Astrocyte (in vitro differentiated cells and primary cell): ENCODE measurements at regions not wholly inside any gene's neighbourhood (a gene's known extent, or its start where the extent isn't known, plus 50 kb on each side); places are given as distances from the start of the nearest gene placed in this dataset.

Experiments used
- DNase-seq: peaks from one replicate; pipeline ENCODE4 v3.0.0-alpha.2; 2010; ENCODE audit warnings: low read depth
- FAIRE-seq: peaks from 2 replicates; lab custom pipeline; 2011; peaks lifted over from hg19 to GRCh38; lab: Jason Lieb, UNC
- H2AFZ ChIP-seq: 2 replicates; pipeline ENCODE4 v1.6.0; 2012; ENCODE audit warnings: low read depth, low read length, inconsistent platforms
- H3K27ac ChIP-seq: 2 replicates; pipeline ENCODE4 v1.5.1; 2011; ENCODE audit warnings: low read depth, low read length, inconsistent platforms
- H3K27me3 ChIP-seq: 2 replicates; pipeline ENCODE4 v1.6.0; 2011; ENCODE audit warnings: low read length, inconsistent platforms; ENCODE audit not compliant: insufficient read depth
- H3K36me3 ChIP-seq: 2 replicates; pipeline ENCODE4 v1.5.1; 2011; ENCODE audit warnings: low read length, inconsistent platforms; ENCODE audit not compliant: insufficient read depth
- H3K4me1 ChIP-seq: 2 replicates; pipeline ENCODE4 v1.5.1; 2011; ENCODE audit warnings: low read length, inconsistent platforms; ENCODE audit not compliant: insufficient read depth
- H3K4me2 ChIP-seq: 2 replicates; pipeline ENCODE4 v1.6.0; 2012; ENCODE audit warnings: low read length, inconsistent platforms
- H3K4me3 ChIP-seq: 2 replicates; pipeline ENCODE4 v1.5.1; 2011; ENCODE audit warnings: low read depth, mild to moderate bottlenecking, low read length, inconsistent platforms; ENCODE audit not compliant: insufficient read depth
- H3K79me2 ChIP-seq: 2 replicates; pipeline ENCODE4 v1.6.0; 2012; ENCODE audit warnings: mild to moderate bottlenecking, low read length, inconsistent platforms; ENCODE audit not compliant: insufficient read depth
- H3K9ac ChIP-seq: 2 replicates; pipeline ENCODE4 v1.6.0; 2012; ENCODE audit warnings: mild to moderate bottlenecking, low read length, inconsistent platforms
- H3K9me3 ChIP-seq: 2 replicates; pipeline ENCODE4 v1.5.1; 2012; ENCODE audit warnings: low read depth, mild to moderate bottlenecking, low read length, inconsistent platforms; ENCODE audit not compliant: insufficient read depth
- H4K20me1 ChIP-seq: 2 replicates; pipeline ENCODE4 v1.6.0; 2012; ENCODE audit warnings: low read length, inconsistent platforms; ENCODE audit not compliant: insufficient read depth
- H3K27ac Mint-ChIP-seq: one replicate; pipeline ENCODE4 v1.8.0; 2021; ENCODE audit warnings: mild to moderate bottlenecking, mixed read lengths; ENCODE audit not compliant: unreplicated experiment
- H3K27me3 Mint-ChIP-seq: one replicate; pipeline ENCODE4 v1.8.0; 2021; ENCODE audit warnings: low read depth, mixed read lengths; ENCODE audit not compliant: unreplicated experiment
- H3K36me3 Mint-ChIP-seq: one replicate; pipeline ENCODE4 v1.8.0; 2021; ENCODE audit warnings: low read depth, mixed read lengths; ENCODE audit not compliant: unreplicated experiment
- H3K4me1 Mint-ChIP-seq: one replicate; pipeline ENCODE4 v1.8.0; 2021; ENCODE audit warnings: low read depth, mixed read lengths; ENCODE audit not compliant: unreplicated experiment
- H3K4me3 Mint-ChIP-seq: one replicate; pipeline ENCODE4 v1.8.0; 2021; ENCODE audit warnings: mild to moderate bottlenecking, moderate library complexity, mixed read lengths; ENCODE audit not compliant: unreplicated experiment
- H3K9me3 Mint-ChIP-seq: one replicate; pipeline ENCODE4 v1.8.0; 2021; ENCODE audit warnings: mild to moderate bottlenecking, mixed read lengths; ENCODE audit not compliant: unreplicated experiment
- CTCF ChIP-seq: IDR thresholded peaks from 2 replicates; pipeline ENCODE4 v1.5.1; 2011; ENCODE audit warnings: low read depth, mild to moderate bottlenecking, inconsistent platforms, low read length, moderate library complexity; ENCODE audit not compliant: insufficient read depth
- EZH2 ChIP-seq: IDR thresholded peaks from 2 replicates; pipeline ENCODE4 v1.6.1; 2012; ENCODE audit warnings: mild to moderate bottlenecking, low read length, inconsistent platforms; ENCODE audit not compliant: insufficient read depth

DNA sequence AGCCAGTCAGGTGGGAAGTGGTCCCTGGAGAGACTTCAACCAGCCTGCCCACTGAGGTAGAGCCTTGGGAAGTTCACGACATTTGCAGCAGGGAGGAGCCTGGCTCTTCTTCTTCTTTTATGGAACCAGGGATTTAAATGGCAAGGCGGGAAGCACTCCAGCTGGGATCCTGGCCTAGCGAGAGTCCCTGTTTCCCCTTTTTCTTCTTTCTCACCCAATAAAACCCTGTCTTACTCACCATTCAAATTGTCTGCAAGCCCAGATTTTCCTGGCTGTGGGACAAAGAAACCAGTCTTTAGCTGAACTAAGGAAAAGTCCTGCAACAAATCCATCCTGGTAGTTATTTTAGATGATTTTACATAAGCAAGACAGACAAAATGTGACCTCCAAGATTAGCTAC, 503.7 kb downstream of the CDH10 start:
- Histone ChIP-seq H3K79me2 (no peaks in the 10 kb centered on the region), H3K9me3 (no peaks in the 10 kb centered on the region), H2AFZ (no peak overlapping the region), H3K4me2 (no peak overlapping the region), H3K27me3 (no peaks in the 10 kb centered on the region), H3K9ac (no peak overlapping the region), H3K4me1 (no peaks in the 10 kb centered on the region), H4K20me1 (no peaks in the 10 kb centered on the region), H3K27ac (no peak overlapping the region), H3K36me3 (no peaks in the 10 kb centered on the region), H3K4me3 (no peak overlapping the region)
- FAIRE-seq, result no peak
- Mint-ChIP-seq H3K36me3 (no peaks in the 10 kb centered on the region), H3K27me3 (no peaks in the 10 kb centered on the region), H3K4me3 (no peak overlapping the region), H3K4me1 (no peaks in the 10 kb centered on the region), H3K27ac (no peak overlapping the region), H3K9me3 (no peaks in the 10 kb centered on the region)
- no peak for TF ChIP-seq CTCF
- no peak for TF ChIP-seq EZH2
- DNase-seq, result no peak

DNA sequence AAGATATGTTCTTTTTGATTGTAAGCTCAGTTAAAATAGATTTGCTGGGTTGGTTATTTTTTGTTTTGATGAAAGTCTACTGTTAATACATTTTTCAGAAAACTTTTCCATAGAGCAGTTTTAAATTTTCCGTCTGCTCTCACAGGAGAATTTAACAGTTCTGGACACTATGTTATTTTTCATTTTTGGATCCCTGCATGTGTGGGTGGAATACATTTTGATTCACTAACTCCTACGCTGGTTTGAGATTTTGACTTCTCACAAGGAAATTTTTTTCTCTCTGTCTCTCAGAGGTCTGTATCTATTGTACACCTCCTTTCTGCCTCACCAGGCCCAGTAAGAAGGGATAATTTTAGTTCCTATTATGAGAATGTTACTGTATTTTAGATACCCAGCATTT, 502.4 kb downstream of the CDH10 start:
- H3K36me3 Mint-ChIP-seq, result no peaks in the 10 kb centered on the region
- H3K27me3 Mint-ChIP-seq, result no peaks in the 10 kb centered on the region
- no peak for FAIRE-seq
- H3K4me3 ChIP-seq, result no peak overlapping the region
- no peak overlapping the region for H3K4me2 ChIP-seq
- no peaks in the 10 kb centered on the region for H3K79me2 ChIP-seq
- H3K36me3 ChIP-seq, result no peaks in the 10 kb centered on the region
- no peaks in the 10 kb centered on the region for H3K9me3 Mint-ChIP-seq
- no peak overlapping the region for H2AFZ ChIP-seq
- no peaks in the 10 kb centered on the region for H3K4me1 Mint-ChIP-seq
- H3K9ac ChIP-seq, result no peak overlapping the region
- no peak for DNase-seq
- no peak overlapping the region for H3K27ac Mint-ChIP-seq
- no peaks in the 10 kb centered on the region for H3K4me1 ChIP-seq
- no peaks in the 10 kb centered on the region for H3K27me3 ChIP-seq
- no peak overlapping the region for H3K27ac ChIP-seq
- H3K9me3 ChIP-seq, result no peaks in the 10 kb centered on the region
- no peak overlapping the region for H3K4me3 Mint-ChIP-seq
- TF ChIP-seq CTCF, result no peak
- no peak for TF ChIP-seq EZH2
- H4K20me1 ChIP-seq, result no peaks in the 10 kb centered on the region

DNA sequence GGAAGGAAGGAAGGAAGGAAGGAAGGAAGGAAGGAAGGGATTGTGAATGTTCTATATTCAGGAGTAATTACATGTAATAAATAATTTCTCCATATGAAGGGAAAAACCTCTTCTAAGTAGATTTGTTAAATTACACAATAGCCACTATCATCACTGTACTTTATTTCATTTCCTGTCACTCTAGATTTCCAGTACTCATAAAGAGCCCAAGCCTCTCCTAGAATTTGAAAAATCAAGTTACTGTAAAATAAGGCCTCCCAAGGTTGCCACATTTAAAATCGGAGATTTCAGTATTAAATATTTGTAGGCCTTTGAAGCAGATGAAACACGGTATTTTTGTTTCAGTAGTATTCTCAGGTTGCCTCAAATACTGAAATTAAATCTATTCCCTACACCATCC, 499.0 kb downstream of the CDH10 start:
- H3K36me3 Mint-ChIP-seq, result no peaks in the 10 kb centered on the region
- FAIRE-seq (no peak), DNase-seq (no peak)
- Histone ChIP-seq H3K9ac (no peak overlapping the region), H3K36me3 (no peaks in the 10 kb centered on the region), H3K27me3 (no peaks in the 10 kb centered on the region), H4K20me1 (no peaks in the 10 kb centered on the region), H3K79me2 (no peaks in the 10 kb centered on the region), H3K9me3 (no peaks in the 10 kb centered on the region), H3K4me1 (no peaks in the 10 kb centered on the region), H2AFZ (no peak overlapping the region), H3K4me3 (no peak overlapping the region), H3K4me2 (no peak overlapping the region), H3K27ac (no peak overlapping the region)
- H3K9me3 Mint-ChIP-seq, result no peaks in the 10 kb centered on the region
- no peak overlapping the region for H3K27ac Mint-ChIP-seq
- no peak overlapping the region for H3K4me3 Mint-ChIP-seq
- no peaks in the 10 kb centered on the region for H3K4me1 Mint-ChIP-seq
- TF ChIP-seq EZH2, result no peak
- TF ChIP-seq CTCF, result no peak
- no peaks in the 10 kb centered on the region for H3K27me3 Mint-ChIP-seq
